AG04450 (cell line): ENCODE measurements at regions not wholly inside any gene's neighbourhood (a gene's known extent, or its start where the extent isn't known, plus 50 kb on each side); places are given as distances from the start of the nearest gene placed in this dataset.
"Not testable (repeated sequence)": the region's sequence is repeated elsewhere in the genome, so short reads cannot be mapped to it uniquely, and the experiment has no call there.

Experiments
- CTCF ChIA-PET: fragments of 300-600, 350-600 bp; formaldehyde crosslinking; extraction: SDS; loops from one replicate; lab custom pipeline; 2022; ENCODE audit warnings: antibody characterized with exemption, inconsistent platforms; lab: Charles Lee
- POLR2A ChIA-PET: fragments of 350-600 bp; formaldehyde crosslinking; extraction: SDS; loops from one replicate; lab custom pipeline; 2021; ENCODE audit warnings: antibody characterized with exemption, inconsistent platforms; lab: Yijun Ruan, JAX
- DNase-seq: peaks from one replicate; pipeline ENCODE4 v3.0.0-alpha.2; 2011; ENCODE audit warnings: low read depth, low spot score
- H3K27ac ChIP-seq: one replicate; pipeline ENCODE4 v1.5.1; 2012; ENCODE audit warnings: low read depth, low read length, control low read depth
- H3K27me3 ChIP-seq: one replicate; pipeline ENCODE4 v1.6.0; 2012; ENCODE audit warnings: low read length; ENCODE audit not compliant: control insufficient read depth, insufficient read depth
- H3K4me3 ChIP-seq: 2 replicates; pipeline ENCODE4 v1.5.1; 2011; ENCODE audit warnings: mild to moderate bottlenecking, low read depth, low read length, control low read depth
- H3K9me3 ChIP-seq: 2 replicates; pipeline ENCODE4 v1.5.1; 2012; ENCODE audit warnings: low read length; ENCODE audit not compliant: control insufficient read depth, insufficient read depth
- CTCF ChIP-seq: IDR thresholded peaks from 2 replicates; pipeline ENCODE4 v1.5.1; 2011; ENCODE audit warnings: low read depth, low read length, control low read depth, inconsistent platforms

DNA sequence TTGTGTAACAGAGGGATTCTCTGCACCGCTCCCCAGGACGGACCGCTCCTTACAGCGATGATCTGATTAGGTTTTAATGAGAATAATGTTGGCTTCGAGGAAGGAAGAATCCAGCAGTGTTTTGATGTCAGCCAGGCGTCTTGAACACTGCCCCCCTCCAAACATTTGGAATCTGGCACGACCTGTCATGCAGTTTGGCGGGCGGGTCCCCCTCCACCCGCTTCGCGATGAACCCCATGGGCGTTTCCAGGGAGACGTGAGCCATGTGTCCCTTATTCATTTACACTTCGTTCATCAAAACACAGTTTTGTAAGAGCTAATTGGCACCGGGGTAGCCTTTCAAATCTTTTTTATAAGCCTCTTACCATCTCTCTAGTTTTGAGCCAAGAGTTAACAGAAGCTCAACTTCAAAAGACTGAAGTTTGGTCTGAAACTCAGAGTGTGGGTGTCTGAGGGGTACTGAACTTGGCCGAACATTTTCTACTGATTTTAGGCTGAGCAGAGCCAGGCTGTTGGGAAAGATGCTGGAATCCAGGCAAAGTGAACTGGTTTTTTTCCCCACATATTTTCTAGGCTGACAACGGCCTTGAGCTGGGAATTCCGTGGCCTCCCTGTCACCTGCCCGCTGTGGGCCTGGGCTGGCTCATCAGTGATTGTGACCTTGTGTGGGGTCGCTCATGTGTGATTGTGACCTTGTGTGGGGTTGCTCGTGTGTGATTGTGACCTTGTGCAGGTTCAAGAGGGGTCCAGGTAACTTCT lies 214.8 kb upstream of the ZNF469 start:
- DNase-seq, result not testable (repeated sequence)

DNA sequence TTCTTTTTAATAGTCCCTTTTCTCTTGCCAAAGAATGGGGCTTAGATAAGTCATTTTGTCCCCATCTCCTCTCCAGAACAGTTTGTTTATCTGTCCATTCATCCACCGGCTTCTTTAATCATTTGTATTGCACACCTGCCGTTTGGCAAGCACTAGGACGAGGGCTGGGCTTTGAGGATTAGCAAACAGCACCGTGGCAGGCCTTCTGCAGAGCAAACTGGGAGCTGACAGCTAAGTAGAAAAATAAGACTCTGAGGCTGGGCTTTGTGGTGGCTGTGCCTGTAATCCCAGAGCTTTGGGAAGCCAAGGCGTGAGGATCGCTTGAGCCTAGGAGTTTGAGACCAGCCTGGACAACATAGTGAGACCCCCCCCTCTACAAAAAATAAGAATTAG lies 214.2 kb upstream of the ZNF469 start:
- H3K4me3 ChIP-seq, CTCF ChIA-PET, H3K9me3 ChIP-seq, H3K27ac ChIP-seq, DNase-seq, H3K27me3 ChIP-seq, POLR2A ChIA-PET: not testable (repeated sequence)

More for the DNA sequence above, 214.8 kb upstream of the ZNF469 start:
- CTCF ChIA-PET, H3K27ac ChIP-seq, H3K4me3 ChIP-seq, POLR2A ChIA-PET, H3K27me3 ChIP-seq, H3K9me3 ChIP-seq: not testable (repeated sequence)

- H3K27me3 ChIP-seq, CTCF ChIA-PET, H3K27ac ChIP-seq, H3K9me3 ChIP-seq, POLR2A ChIA-PET, DNase-seq, H3K4me3 ChIP-seq: not testable (repeated sequence)
Measured at GRCh38 chr16:88169136-88169830, 213.5 kb upstream of the ZNF469 start.

- H3K27me3 ChIP-seq, POLR2A ChIA-PET, CTCF ChIA-PET, DNase-seq, H3K4me3 ChIP-seq, H3K9me3 ChIP-seq, H3K27ac ChIP-seq: not testable (repeated sequence)
Measured at GRCh38 chr16:88169831-88170165, 213.0 kb upstream of the ZNF469 start.

DNA sequence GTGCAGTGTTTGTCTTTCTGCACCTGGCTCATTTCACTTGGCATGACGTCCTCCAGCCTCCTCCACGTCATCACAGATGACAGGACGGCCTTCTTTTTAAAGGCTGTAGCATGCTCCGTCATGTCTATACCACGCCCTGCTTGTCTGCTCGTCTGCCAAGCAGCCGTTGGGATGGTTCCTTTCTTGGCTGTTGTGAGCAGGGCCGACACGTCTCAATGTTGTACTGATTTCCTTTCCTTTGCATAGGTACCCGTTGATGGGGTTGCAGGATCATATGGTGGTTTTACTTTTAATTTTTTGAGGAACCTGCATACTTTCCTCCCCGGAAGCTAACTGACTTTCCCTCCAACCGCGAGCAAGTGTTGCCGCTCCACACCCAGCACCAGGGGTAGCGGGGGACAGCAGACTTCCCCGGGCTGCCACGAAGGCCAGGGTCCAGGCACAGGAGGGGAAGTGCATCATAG lies 212.2 kb upstream of the ZNF469 start:
- Histone ChIP-seq H3K27ac (no peak overlapping the region), H3K4me3 (no peak overlapping the region), H3K9me3 (peaks cover 4% of the 10 kb centered on the region), H3K27me3 (no peaks in the 10 kb centered on the region)
- ChIA-PET CTCF (no interaction called here), POLR2A (no interaction called here)
- TF ChIP-seq CTCF, result no peak
- no peak for DNase-seq

DNA sequence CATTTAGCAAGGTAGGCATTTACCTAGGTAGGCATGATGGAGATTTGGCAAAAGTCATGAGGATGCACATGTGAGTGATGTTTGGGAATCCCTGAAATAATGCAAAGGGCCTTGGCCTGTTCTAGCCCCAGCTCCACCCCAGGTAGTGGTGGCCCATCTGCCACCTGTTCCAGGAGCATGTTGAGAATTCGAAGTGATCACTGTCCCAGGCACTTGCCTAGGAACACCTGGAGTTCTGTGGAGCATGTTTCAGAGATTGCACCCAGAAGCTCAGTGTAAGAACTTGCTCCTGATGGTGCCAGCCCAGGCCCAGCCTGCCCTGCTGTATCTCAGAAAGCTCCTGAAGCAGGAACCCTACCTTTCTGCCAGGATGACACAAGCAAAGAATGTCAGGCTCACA lies 211.6 kb upstream of the ZNF469 start:
- POLR2A ChIA-PET, H3K4me3 ChIP-seq, H3K27ac ChIP-seq, H3K27me3 ChIP-seq, DNase-seq, H3K9me3 ChIP-seq, CTCF ChIA-PET: not testable (repeated sequence)

- H3K9me3 ChIP-seq, result peaks cover 14% of the 10 kb centered on the region
- H3K4me3 ChIP-seq, POLR2A ChIA-PET, DNase-seq, CTCF ChIA-PET, H3K27ac ChIP-seq, H3K27me3 ChIP-seq: not testable (repeated sequence)
Measured at GRCh38 chr16:88176184-88176583, 206.6 kb upstream of the ZNF469 start.

- H3K27me3 ChIP-seq, CTCF ChIA-PET, H3K4me3 ChIP-seq, DNase-seq, POLR2A ChIA-PET, H3K27ac ChIP-seq: not testable (repeated sequence)
- H3K9me3 ChIP-seq, result peaks cover 14% of the 10 kb centered on the region
Measured at GRCh38 chr16:88176591-88177180, 206.1 kb upstream of the ZNF469 start.

DNA sequence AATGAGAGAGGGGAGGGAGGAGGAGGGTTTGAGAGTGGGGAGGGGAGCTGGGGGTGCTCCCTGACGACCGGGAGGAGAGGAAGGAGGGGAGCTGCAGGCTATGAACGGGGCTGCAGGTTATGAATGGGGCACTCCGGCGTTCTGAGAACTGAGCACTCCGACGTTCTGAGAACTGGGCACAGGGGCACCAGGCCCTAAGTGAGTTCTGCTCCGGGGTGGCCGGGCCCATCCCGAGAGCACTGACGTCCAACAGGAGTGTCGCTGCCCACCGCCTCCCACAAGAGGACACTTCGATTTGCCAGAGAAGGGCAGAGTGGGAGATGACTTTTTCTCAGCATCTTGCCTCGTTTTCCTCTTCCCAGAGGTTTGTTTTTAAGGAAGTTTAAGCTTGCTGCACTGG lies 204.5 kb upstream of the ZNF469 start:
- H3K27me3 ChIP-seq, POLR2A ChIA-PET, DNase-seq, H3K4me3 ChIP-seq, CTCF ChIA-PET, H3K27ac ChIP-seq: not testable (repeated sequence)
- H3K9me3 ChIP-seq, result peaks cover 14% of the 10 kb centered on the region

DNA sequence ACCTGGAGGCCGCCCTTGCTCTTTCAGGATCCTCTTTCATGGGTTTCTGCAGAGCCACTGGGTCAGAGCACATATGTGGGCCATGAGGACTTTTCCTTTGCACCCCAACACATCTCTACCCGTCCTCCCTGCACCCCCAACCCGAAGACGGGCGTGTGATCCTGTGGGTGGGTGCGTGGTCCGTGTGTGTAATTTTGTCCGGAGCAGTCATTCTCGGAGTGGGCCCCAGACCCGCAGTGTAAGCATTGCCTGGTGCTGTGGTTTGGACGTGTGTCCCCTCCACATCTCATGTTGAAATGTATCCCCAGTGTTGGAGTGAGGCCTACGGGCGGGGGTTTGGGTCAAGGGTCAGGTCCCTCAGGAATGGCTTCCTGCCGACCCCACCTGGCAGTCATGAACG lies 203.9 kb upstream of the ZNF469 start:
- DNase-seq, CTCF ChIA-PET, H3K27ac ChIP-seq, H3K4me3 ChIP-seq, POLR2A ChIA-PET, H3K27me3 ChIP-seq: not testable (repeated sequence)
- H3K9me3 ChIP-seq, result peaks cover 21% of the 10 kb centered on the region
